Lower leg skin (tissue), 3 donors: ENCODE measurements at regions not wholly inside any gene's neighbourhood (a gene's known extent, or its start where the extent isn't known, plus 50 kb on each side); places are given as distances from the start of the nearest gene placed in this dataset.

ENCODE experiments used
- CTCF ChIP-seq, 3 donors: fragments of 450-650 bp; IDR thresholded peaks; one replicate each; pipeline ENCODE4 v1.5.1; 2016; ENCODE audit warnings: antibody characterized with exemption in 3 of 3, mild to moderate bottlenecking in 3 of 3, moderate library complexity in 2 of 3
- POLR2A ChIP-seq, 2 donors: fragments of 450-650 bp; IDR thresholded peaks; one replicate each; pipeline ENCODE4 v1.6.1; 2016 to 2017; ENCODE audit warnings: antibody characterized with exemption in 2 of 2, mild to moderate bottlenecking in 1 of 2, moderate library complexity in 1 of 2

DNA sequence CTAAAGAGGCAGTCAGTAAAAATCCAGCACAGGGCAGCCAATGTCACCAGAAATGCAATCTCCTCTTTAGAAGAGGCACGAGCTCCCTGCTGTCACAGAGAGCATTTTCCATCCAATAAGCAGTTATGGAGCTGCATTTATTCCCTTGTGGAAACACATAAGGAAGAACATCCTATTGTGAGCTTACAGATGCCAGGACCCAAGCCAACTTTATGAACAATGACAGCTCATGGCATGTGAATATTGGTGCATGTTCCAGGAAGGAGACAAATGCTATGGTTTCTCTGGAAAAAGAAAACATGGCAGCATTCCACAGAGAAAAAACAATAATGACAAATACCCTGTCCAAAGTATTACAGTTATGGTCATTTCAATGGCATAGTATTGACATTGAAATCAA is 955.6 kb downstream of the UQCRFS1 start:
- no peak for TF ChIP-seq CTCF (IDR thresholded peaks at IDR 0.05)
- TF ChIP-seq POLR2A (IDR thresholded peaks at IDR 0.05): no peak
